ENCODE measurements at regions not wholly inside any gene's neighbourhood (a gene's known extent, or its start where the extent isn't known, plus 50 kb on each side); places are given as distances from the start of the nearest gene placed in this dataset.
"Not testable (repeated sequence)": the region's sequence is repeated elsewhere in the genome, so short reads cannot be mapped to it uniquely, and the experiment has no call there.

GRCh38 chr9:29012911-29013310 is 1439.6 kb upstream of the C9orf72 start:
- DNase-seq, result no peak
- TF ChIP-seq POLR2A (IDR thresholded peaks at IDR 0.05; ENCODE audit: low read length) (no peak), GATA1 (IDR thresholded peaks at IDR 0.05; ENCODE audit: low read depth, low read length) (no peak)

- TF ChIP-seq POLR2A (IDR thresholded peaks at IDR 0.05; ENCODE audit: low read length) (no peak), GATA1 (IDR thresholded peaks at IDR 0.05; ENCODE audit: low read depth, low read length) (no peak)
- DNase-seq, result no peak
Measured at GRCh38 chr9:29021632-29022031, 1448.4 kb upstream of the C9orf72 start.

GRCh38 chr9:29038332-29038731 is 1465.1 kb upstream of the C9orf72 start:
- no peak for TF ChIP-seq GATA1 (IDR thresholded peaks at IDR 0.05; ENCODE audit: low read depth, low read length)
- TF ChIP-seq POLR2A (IDR thresholded peaks at IDR 0.05; ENCODE audit: low read length), result no peak

GRCh38 chr9:29039258-29039657 is 1466.0 kb upstream of the C9orf72 start:
- DNase-seq, result no peak
- TF ChIP-seq GATA1 (IDR thresholded peaks at IDR 0.05; ENCODE audit: low read depth, low read length) (no peak), POLR2A (IDR thresholded peaks at IDR 0.05; ENCODE audit: low read length) (no peak)

More at GRCh38 chr9:29038332-29038731, 1465.1 kb upstream of the C9orf72 start:
- DNase-seq, result no peak

GRCh38 chr9:29043072-29043471 is 1469.8 kb upstream of the C9orf72 start:
- TF ChIP-seq POLR2A (IDR thresholded peaks at IDR 0.05; ENCODE audit: low read length) (no peak), GATA1 (IDR thresholded peaks at IDR 0.05; ENCODE audit: low read depth, low read length) (no peak)
- DNase-seq, result no peak

DNA sequence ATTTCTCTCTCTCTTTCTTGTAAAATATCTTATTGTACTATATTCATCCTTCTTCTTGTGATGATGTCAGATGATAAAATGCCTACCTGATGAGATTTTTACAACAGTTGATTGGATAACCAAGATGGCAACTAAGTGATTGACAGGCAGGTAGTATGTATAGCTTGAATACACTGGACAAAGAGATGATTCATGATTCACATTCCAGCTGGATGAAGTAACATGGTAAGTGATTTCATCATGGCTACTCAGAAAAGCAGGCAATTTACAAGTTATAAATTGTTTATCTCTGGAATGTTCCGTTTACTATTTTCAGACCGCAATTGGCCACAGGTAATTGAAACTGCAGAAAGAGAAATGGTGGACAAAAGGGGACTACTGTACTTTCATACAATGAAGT is 1471.7 kb upstream of the C9orf72 start:
- no peak for DNase-seq
- TF ChIP-seq GATA1 (IDR thresholded peaks at IDR 0.05; ENCODE audit: low read depth, low read length), result no peak
- TF ChIP-seq POLR2A (IDR thresholded peaks at IDR 0.05; ENCODE audit: low read length), result no peak

- DNase-seq, result no peak
- TF ChIP-seq GATA1 (IDR thresholded peaks at IDR 0.05; ENCODE audit: low read depth, low read length) (no peak), POLR2A (IDR thresholded peaks at IDR 0.05; ENCODE audit: low read length) (no peak)
Measured at GRCh38 chr9:29060041-29060440, 1486.8 kb upstream of the C9orf72 start.

DNA sequence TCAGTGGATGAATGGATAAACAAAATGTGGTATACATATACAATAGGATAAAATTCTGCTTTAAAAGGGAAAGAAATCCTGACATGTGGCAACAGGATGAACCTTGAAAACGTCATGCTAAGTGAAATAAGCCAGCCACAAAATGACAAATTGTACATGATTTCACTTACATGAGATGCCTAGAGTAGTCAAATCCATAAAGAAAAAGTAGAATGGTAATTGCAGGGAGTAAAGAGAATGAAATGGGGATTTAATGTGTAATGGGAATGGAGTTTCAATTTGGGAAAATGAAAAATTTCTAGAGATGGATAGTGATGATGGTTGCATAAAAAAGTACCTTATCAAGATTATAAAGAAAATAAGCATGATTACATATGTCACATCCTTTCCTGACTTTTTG is 1489.2 kb upstream of the C9orf72 start:
- DNase-seq, result no peak
- TF ChIP-seq POLR2A (IDR thresholded peaks at IDR 0.05; ENCODE audit: low read length) (no peak), GATA1 (IDR thresholded peaks at IDR 0.05; ENCODE audit: low read depth, low read length) (no peak)

DNA sequence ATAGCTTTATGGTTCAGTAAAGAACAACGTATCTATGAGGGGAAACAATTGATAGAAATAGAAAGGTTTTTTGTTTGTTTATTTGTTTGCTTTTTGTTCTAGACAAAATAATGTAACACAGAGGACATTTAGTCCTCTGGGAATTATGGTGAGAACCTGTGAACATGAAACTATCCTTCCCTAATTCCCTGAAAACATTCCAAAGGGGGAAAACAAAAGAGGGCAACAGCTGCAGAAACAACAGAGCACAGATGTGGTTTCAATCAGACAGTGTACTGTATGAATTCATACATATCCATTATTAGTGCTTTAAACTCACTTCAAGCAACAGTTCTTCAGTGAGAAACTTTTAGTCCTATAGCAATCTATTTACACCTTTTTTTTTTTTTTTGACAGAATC is 1489.8 kb upstream of the C9orf72 start:
- TF ChIP-seq GATA1 (IDR thresholded peaks at IDR 0.05; ENCODE audit: low read depth, low read length), result no peak
- TF ChIP-seq POLR2A (IDR thresholded peaks at IDR 0.05; ENCODE audit: low read length), result no peak
- no peak for DNase-seq

GRCh38 chr9:29066141-29066640 is 1492.9 kb upstream of the C9orf72 start:
- no peak for DNase-seq
- TF ChIP-seq POLR2A (IDR thresholded peaks at IDR 0.05; ENCODE audit: low read length) (no peak), GATA1 (IDR thresholded peaks at IDR 0.05; ENCODE audit: low read depth, low read length) (no peak)

GRCh38 chr9:29068461-29068860 is 1495.2 kb upstream of the C9orf72 start:
- no peak for DNase-seq
- TF ChIP-seq POLR2A (IDR thresholded peaks at IDR 0.05; ENCODE audit: low read length) (no peak), GATA1 (IDR thresholded peaks at IDR 0.05; ENCODE audit: low read depth, low read length) (no peak)

DNA sequence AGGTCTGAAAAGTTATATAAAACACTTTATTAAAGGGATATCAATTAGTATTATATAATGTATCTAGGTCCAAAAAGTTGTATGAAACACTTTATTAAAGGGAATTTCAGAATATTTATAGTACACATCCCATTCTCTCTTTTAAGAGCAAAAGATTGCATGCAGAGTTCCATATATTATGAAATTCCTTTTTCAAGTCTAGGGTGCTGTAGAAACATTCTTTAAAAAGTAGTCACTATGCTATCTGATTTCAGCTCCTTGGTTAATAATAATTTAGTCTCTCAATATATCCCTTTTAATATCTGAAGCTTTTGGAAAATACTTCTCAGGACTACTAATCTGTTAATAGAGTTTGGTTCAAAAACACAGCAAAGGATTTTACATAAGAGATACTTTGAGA is 1496.1 kb upstream of the C9orf72 start:
- TF ChIP-seq GATA1 (IDR thresholded peaks at IDR 0.05; ENCODE audit: low read depth, low read length) (no peak), POLR2A (IDR thresholded peaks at IDR 0.05; ENCODE audit: low read length) (no peak)
- no peak for DNase-seq

DNA sequence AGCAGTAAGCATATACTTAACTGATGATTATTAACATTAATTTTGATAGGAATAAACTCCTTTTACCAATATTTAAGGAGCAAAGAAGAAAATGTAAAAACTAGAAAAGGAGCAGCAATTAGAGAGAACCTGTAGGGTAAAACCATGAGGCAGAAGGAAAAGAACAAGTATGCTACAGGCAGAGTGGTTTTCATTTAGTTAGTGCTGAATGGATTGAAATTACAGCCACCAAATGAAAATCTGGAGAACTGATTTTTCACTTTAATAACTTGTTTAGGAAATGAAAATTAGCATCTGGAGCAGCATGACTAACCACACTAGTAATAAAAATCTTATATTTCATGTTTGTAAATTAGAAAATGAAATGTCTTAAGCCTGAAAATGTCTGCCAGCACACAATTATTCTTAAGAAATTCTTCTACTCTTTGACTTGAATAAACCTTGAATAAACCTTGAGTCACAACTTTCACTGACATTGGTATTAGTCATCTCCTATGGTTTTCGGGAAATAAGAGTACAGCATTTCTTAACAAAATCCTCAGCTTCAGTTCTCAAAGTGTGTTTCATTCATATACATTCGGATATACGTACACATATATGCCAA is 1504.9 kb upstream of the C9orf72 start:
- TF ChIP-seq GATA1 (IDR thresholded peaks at IDR 0.05; ENCODE audit: low read depth, low read length) (no peak), POLR2A (IDR thresholded peaks at IDR 0.05; ENCODE audit: low read length) (no peak)
- DNase-seq, result no peak

DNA sequence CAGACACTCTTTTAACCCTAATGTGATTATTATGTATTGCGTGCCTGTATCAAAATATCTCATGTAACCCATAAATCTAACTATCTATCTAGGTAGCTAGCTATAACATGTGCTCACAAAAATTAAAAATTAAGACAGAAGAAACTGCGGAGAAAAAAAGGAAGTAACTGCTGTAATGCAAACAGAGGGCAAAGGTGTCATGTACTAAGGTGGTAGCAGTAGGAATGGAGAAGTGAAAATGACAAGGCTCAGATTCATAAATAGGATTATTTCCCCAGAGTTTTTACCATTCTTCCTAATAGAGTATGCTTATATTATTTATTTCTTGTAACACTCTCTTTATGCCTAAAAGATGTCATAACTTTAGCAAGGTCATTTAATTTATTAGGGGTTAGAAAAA is 1527.5 kb upstream of the C9orf72 start:
- no peak for TF ChIP-seq POLR2A (IDR thresholded peaks at IDR 0.05; ENCODE audit: low read length)
- TF ChIP-seq GATA1 (IDR thresholded peaks at IDR 0.05; ENCODE audit: low read depth, low read length), result no peak
- no peak for DNase-seq

- not testable (repeated sequence) for DNase-seq
Measured at GRCh38 chr9:29104166-29104565, 1530.9 kb upstream of the C9orf72 start.

DNA sequence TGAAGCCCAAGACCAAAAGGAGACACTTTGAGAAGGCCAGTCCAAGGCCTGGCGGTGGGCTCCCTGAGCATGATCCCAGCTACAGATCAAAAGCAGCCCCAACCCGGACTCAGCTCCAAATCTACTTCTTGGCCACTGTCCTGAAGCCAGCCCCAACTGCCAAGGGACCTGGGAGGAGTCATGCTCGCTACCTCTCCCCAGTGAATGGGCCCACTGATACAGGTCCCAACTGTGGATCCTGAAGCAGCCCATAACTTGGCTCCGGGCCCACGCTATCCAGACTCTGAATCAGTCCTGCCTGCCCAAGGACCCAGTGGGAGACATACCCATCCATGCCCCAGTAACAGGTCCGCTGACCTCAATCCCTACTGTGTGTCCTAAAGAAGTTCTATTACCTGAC is 1545.3 kb upstream of the C9orf72 start:
- TF ChIP-seq GATA1 (IDR thresholded peaks at IDR 0.05; ENCODE audit: low read depth, low read length) (no peak), POLR2A (IDR thresholded peaks at IDR 0.05; ENCODE audit: low read length) (no peak)
- no peak for DNase-seq

All from erythroblast (primary cell).